Activated T-cell treated with anti-CD3 and anti-CD28 coated beads for 4 hours (primary cell): ENCODE measurements at regions not wholly inside any gene's neighbourhood (a gene's known extent, or its start where the extent isn't known, plus 50 kb on each side); places are given as distances from the start of the nearest gene placed in this dataset.
"Not testable (repeated sequence)": the region's sequence is repeated elsewhere in the genome, so short reads cannot be mapped to it uniquely, and the experiment has no call there.

ENCODE experiments used
- DNase-seq: peaks from one replicate; pipeline ENCODE4 v3.0.0-alpha.2; 2020

- DNase-seq = no peak
Measured at GRCh38 chr1:208475951-208476845, 232.0 kb upstream of the PLXNA2 start.

DNA sequence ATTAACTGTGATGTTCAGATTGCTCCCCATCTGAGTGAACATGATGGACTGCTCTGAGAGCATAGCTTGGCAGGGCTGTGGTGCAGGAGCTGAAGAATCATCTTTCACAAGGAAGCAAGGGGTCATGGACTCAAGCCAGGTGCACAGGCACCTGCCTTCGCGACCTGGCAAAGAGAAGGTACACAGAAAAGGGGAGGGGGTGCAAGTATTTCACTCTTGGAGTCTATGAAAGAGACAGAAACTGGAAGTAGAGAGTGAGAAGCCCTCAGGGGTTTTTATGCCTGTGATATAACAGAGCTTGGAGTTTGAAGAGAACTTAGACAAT lies 232.6 kb upstream of the PLXNA2 start:
- no peak for DNase-seq

- DNase-seq = no peak
Measured at GRCh38 chr1:208479435-208479834, 235.3 kb upstream of the PLXNA2 start.

GRCh38 chr1:208485512-208485911 lies 241.3 kb upstream of the PLXNA2 start:
- DNase-seq = no peak

GRCh38 chr1:208486677-208487076 lies 242.5 kb upstream of the PLXNA2 start:
- DNase-seq = no peak

GRCh38 chr1:208488432-208488831 lies 244.2 kb upstream of the PLXNA2 start:
- DNase-seq = not testable (repeated sequence)

GRCh38 chr1:208496467-208497371 lies 252.5 kb upstream of the PLXNA2 start:
- DNase-seq = no peak

GRCh38 chr1:208497866-208498541 lies 253.8 kb upstream of the PLXNA2 start:
- no peak for DNase-seq

DNA sequence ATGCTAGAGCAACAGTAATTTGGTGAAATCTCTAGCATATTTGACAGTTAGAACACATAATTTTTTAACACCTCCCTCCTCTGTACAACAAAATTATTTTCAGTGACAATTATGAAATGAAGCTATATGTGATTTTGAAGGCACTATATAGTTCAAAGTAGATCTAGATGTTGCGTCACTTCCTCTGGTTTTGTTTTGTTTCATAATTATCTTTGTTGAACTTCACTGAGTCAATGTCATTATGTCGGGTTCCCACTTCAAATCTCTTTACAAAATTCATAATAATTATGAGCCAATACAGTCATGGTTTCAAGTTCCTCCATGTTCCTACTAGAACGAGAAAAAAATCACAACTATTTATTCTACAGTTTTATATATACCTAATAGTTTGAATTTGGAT lies 254.8 kb upstream of the PLXNA2 start:
- DNase-seq = no peak

DNA sequence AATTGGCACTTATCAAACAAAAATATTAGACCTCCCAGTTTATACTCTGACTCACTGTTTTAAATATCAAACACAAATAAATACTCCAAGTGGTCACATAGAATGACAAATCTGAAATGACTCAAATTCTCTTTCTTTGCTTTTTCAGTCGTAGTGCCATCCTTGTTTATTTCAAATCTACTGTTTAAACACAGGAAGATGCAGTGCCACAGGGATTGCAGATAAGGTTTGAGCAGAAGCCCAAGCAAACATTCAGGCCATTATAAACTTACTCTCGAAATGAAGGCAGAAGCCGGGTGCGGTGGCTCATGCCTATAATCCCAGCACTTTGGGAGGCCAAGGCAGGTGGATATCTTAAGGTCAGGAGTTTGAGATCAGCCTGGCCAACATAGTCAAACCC lies 255.4 kb upstream of the PLXNA2 start:
- no peak for DNase-seq

DNA sequence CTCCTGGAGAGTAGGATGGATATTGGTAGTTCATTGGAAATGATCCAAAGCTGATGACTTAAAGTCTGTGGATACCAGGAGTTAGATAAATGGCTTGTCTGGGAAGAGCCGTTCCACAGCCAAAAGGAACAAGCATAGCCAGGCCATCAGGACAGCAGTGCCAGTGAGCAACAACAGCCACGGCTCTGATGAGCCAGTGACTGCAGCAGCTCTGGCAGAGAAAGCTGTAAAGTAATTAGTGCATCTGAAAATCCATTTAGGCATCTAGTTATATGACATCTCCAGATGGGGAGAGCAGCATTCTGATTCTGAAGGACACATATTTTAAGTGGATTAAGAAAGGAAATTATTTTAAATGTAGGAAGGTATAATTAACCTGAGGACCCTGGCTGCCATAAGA lies 256.2 kb upstream of the PLXNA2 start:
- no peak for DNase-seq

DNA sequence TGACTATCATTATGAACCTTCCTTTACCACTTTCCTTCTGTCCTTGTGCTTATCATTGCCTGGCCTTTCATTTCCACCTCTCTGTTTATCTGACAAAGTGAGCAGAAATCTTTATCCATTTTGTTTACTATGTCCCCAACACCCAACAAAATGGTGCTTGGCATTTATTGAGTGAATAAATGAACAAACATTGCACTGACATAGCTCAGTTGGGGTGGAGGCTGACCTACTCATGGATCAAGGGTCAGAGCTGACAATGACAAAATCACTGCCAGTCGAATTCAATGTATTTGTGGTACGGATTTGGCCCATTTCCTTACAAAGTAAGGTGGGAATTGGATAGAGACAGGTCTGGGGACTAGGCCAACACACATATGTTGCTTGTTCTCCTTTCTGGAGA lies 257.4 kb upstream of the PLXNA2 start:
- DNase-seq = no peak

DNA sequence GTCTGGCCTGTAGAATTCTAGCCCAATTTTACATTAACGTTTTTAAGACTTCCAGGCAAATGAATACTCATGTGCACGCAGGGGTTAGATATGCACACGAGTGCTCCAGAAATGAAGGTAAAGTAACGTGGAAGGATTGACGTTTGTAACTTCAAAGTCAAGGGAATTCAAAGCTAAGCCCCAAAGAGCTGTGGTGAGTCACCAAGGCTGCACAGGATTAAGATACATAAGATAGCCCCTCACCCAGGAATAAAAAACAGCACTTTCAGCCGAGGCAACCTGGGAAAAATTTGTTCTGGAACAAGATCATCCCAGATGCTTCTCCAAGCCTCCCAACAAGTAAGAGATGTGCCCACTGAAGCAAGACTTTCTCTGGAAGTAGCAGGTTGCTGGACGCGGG lies 259.6 kb upstream of the PLXNA2 start:
- no peak for DNase-seq

GRCh38 chr1:208506812-208507211 lies 262.6 kb upstream of the PLXNA2 start:
- no peak for DNase-seq

DNA sequence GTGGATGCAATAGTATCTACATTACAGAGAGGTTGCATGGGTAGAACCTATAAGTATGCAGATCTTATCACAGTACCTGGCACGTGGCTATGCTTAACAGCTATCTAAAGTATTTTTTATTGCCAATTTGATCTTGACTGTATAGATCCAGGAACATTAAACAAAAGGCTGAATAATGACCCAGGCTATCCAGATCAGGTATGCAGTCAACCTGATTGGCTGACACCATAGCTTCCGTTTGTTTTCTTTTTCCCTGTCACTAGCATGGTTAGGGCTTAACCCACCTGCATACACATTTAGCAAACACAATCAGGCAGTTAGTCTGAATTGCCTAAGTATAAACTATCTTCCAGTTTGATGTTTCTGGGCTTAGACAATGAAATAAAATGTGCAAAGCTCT lies 264.9 kb upstream of the PLXNA2 start:
- no peak for DNase-seq

DNA sequence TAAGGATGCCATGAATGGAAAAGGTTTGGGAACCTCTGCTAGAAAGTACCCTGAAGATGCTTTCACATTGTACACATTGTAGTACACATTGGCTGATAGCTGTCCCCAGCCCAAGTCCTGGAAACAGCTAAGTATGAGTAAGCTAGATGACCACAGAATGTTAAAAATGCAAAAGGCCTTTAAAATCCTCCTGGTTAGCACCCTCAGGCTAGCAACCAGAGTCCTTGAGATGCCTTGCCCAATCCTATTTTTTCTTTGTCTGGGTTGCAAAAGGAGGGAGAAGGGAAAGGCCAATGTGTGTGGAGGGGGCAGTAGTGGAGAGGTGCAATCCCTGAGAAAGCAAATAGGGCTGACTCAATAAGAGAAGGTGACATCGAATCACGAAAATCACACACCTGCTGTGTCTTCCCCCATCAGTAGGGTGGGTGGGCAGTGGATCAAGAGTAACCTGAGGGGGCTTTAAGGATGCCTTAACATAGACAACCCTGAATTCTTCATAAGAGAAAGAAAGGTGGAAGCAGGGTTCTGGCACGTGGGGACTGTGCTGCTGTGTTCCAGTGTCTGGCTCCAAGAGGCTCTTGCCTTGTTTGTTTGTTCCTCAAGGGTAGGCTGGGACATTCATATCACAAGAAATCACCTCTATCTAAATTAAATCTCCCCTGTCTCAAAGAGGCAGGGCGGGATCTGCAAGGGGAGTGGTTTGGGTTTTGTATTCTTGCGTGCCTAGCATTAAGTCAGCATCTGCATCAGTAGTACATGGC lies 266.2 kb upstream of the PLXNA2 start:
- no peak for DNase-seq

DNA sequence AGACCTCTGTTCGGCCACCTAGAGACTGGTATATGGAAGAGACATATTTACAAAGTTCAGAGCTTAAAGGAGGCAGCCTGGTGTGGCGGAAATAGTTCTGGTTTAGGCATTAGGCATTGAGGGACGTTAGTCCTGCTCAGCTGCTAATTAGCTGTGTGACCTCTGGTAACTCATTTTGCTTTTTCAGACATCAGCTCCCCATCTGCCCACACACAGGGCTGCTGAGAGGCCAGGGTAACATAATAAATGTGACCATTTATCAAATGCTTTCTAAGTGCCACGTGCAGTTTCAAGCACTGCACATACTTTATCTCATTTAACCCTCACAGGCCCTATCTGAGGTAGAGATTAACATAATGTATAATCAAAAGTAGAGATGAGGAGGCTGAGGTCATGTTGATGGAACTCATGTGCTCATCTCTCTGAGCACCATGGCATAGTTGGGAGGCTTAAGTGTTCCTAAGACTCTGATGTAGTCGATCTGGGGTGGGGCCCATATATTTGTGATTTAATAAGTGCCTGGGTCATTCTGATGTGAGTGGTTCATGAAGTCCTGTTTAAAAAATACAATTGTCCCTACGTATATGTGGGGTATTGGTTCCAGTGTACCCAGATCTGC lies 267.2 kb upstream of the PLXNA2 start:
- no peak for DNase-seq

- no peak for DNase-seq
Measured at GRCh38 chr1:208513799-208514198, 269.6 kb upstream of the PLXNA2 start.

GRCh38 chr1:208515129-208515528 lies 270.9 kb upstream of the PLXNA2 start:
- no peak for DNase-seq

GRCh38 chr1:208516780-208517179 lies 272.6 kb upstream of the PLXNA2 start:
- no peak for DNase-seq

- no peak for DNase-seq
Measured at GRCh38 chr1:208520438-208521099, 276.4 kb upstream of the PLXNA2 start.

DNA sequence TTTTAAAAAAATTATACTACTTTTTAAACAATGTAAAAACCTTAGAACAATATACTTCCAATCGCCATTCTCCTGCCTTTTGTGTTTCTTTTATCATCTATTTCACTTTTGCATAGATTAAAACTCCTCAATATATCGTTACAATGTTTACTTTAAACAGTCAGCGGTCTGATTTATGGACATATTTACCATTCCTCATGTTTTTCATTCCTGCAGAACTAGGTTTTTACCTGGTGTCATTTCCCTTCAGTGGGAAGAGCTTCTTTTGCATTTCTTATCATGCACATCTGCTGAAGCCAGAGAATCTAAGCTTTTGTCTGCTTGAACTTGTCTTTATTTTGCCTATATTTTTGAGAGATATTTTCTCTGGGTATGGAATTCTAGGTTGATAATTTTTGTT lies 277.4 kb upstream of the PLXNA2 start:
- no peak for DNase-seq
